ENCODE measurements at regions not wholly inside any gene's neighbourhood (a gene's known extent, or its start where the extent isn't known, plus 50 kb on each side); places are given as distances from the start of the nearest gene placed in this dataset.

DNA sequence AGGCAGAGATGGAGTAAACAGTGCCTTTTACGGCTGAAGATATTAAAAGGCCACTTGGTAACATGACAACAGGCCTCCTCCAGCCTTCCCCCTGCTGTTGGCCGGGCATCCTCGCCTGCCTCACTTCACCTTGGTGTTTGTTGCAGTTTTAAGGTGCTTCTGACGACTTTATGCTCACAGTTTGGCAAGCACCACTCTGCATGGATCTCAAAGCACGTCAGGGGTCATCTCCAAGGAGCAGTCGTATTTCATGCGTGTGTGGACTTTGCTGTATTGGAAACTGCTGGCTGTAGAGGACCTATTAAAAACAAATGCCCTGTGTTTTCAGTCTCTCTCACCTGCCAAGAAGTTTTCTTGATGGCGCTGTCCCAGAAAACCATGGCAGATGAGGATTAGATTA lies 483.1 kb downstream of the RPS24 start:
- no peak for DNase-seq (ENCODE audit: low spot score)

DNA sequence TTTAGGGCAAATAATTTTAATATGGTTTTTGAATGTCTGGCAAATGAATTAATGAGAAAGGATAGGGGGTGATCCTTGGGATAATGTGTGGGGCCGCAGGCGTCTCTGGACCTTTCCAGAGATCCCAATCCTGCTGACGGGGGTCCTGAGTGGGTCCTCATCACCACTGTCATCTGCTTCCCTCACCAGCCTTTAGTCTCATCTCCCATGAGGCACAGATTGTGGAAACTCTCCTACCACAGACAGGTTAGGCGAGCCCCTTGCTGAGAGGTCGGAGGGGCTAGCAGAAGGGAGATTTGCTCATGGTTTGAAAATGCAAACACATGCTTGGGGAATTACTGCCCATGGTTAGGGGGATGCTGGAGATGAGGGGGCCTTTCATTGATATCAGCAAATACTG lies 484.6 kb downstream of the RPS24 start:
- no peak for DNase-seq (ENCODE audit: low spot score)

DNA sequence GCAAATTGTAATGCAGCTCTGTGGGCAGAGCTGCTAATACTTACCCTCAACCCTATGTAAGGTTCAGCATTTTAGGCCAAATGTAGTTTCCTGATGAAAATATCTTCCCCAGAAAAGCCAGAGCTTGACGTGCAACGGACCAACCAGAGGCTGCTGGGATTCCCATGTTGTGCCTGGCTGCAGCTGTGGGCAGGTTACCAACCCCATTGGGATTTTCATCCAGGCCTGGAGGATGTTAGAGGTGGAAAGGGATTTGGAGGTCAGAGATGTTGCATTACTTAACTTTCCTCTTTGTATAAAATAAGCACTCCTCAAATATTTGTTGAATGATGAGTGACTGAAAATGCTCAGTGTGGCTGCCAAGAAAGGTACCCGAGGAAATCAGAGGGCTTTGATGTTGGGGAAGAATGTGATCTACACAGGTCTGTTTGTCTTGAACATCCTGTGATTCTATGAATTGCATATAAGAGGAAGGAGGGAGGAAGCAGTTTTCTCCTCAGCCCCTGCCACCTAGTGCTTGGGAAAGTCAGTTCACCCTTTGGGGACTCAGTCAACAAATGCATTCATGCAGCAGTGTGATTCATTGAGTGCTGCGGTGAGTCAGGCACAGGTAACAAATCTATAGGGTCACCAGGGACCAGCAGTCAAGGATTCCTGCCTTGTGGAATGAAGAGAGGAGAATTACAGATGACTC lies 487.2 kb downstream of the RPS24 start:
- DNase-seq (ENCODE audit: low spot score), result peak; percentile 58

DNA sequence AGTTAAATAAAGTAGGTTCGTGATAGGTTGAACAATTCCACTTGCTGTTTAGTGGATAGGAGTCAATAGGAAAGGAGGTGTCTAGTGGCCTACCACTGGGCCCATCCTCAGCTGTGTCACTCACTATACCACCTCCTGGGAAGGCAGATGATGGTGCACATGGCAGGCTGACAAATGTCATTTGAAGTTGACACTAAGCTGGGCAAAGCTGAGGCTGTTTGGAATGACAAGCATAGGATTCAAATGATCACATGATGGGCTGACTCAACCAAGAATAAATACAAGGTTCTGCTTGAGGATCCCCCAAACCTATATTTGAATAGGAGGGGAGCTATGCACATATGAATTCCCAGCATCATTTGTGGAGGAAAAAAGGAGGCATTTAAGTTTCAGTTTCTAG lies 489.8 kb downstream of the RPS24 start:
- DNase-seq (ENCODE audit: low spot score), result no peak

DNA sequence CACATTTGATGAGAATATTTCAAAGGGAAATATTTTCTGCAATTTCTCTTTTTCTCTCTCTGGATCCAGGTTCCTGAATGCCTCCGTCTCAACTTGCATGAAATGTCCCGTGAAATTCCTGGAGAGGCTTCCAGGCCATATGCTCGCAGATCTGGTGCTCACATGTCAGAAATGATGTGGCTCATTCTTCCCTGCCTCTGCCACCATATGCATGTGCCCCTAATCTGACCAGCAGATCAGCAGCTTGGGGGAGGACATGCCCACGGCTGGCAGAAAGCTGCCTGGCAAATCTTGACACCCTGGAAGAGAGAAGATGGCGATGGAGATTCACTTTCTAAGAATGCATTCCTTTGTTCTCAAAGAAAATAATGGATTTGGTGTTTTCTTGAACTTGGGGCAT lies 490.7 kb downstream of the RPS24 start:
- DNase-seq (ENCODE audit: low spot score), result no peak

- DNase-seq (ENCODE audit: low spot score), result no peak
Measured at GRCh38 chr10:78524941-78525340, 491.3 kb downstream of the RPS24 start.

DNA sequence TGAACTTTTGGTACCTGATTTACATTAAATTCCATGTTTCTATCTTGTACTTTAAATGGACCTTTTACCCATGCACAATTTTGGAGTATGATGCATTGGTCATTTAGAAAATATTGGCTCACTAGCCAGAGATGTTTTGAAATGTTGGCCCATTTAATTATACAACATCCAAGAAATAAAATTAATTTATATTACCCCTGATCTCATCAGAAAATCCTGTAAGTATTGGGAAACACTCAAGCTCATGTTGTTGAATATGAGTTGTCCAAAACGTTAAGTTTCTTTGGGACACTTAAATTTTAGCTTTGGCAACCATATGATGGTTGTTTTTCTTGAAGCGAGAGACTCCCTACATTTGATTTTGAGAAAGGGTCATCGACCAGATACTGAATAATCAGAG lies 492.7 kb downstream of the RPS24 start:
- DNase-seq (ENCODE audit: low spot score), result no peak

GRCh38 chr10:78527296-78527695 lies 493.6 kb downstream of the RPS24 start:
- DNase-seq (ENCODE audit: low spot score), result no peak

GRCh38 chr10:78528749-78529204 lies 495.1 kb downstream of the RPS24 start:
- DNase-seq (ENCODE audit: low spot score), result no peak

DNA sequence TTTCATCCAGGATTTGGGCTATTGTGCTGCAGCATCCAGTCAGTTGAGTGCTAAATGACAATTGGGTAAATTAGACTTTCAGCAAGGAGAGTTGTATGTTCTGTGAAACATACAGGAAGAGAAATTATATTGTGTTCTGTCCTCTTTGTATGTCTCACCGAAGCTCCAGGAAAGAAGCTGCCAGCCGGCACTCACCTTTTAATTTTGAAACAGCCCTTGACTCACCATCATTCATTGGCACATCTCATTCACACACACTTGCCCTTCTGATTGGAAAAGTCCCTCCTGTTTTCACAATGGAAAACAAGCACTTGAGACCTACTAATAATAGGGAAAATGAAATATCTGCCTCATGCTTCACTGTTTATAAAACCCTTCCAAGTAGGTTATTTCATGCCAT lies 495.6 kb downstream of the RPS24 start:
- DNase-seq (ENCODE audit: low spot score), result no peak

DNA sequence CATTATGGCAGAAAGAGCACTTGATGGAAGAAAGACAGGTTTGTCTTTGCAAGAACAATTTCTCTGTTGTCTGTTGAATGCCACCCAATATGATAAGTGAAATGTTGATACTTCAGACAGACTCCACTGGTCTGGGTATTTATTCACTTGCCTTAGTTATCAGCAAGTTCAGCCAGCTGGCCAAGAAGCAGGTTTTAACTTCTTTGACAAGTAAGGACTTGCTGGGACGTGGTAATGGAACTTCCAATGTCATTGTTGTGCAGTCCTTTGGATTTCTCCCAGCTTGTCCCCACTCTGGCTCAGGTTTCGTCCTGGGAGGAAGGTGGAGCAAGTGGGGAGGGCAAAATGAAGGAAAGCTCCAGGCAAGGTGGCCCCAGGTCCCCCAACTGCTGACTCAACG lies 497.4 kb downstream of the RPS24 start:
- no peak for DNase-seq (ENCODE audit: low spot score)

DNA sequence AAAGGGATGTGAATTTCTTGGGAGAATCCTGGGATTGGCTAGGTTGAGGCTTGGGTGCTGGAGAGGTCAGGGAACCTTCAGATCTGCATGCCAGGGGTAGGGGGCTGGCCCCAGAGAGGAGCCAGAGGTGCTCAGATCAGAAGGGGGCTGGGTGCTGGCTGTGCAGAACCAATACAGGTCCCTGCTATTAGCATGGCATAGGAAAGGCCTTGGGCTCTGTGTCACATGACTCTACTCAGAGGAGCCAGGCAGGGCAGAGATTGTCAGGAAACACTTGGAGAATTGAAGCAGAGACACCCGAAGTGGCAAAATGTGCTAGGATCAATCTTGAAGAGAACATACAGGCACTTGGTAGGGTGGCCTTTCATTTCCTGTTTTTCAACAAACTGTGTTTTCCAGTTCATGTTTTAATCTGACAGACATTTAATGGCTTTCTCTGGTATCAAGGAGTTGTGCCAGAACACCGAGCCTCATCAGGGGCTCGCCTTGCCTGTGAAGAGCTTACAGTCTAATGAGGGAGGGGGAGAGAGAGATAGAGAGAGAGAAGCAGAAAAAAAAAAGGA lies 498.9 kb downstream of the RPS24 start:
- no peak for DNase-seq (ENCODE audit: low spot score)

DNA sequence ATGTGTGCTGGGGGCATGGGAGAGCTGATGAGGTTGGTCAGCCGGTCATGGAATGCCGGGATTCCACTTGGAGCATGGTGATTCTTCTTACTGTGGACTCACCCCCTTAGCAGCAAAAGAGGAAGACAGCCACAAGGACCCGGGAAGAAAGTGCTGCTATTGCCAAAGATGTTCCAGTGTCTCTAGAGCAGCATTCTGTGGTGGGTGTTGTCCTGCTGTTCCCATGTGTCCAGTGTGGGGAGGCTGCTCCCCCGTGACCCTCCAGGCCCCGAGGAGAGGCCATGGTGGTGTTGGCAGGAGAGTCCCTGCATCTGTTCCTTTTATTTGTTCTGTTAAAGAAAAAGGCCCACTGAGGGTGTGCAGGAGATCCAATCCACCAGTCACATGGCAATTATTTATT lies 499.4 kb downstream of the RPS24 start:
- no peak for DNase-seq (ENCODE audit: low spot score)

DNA sequence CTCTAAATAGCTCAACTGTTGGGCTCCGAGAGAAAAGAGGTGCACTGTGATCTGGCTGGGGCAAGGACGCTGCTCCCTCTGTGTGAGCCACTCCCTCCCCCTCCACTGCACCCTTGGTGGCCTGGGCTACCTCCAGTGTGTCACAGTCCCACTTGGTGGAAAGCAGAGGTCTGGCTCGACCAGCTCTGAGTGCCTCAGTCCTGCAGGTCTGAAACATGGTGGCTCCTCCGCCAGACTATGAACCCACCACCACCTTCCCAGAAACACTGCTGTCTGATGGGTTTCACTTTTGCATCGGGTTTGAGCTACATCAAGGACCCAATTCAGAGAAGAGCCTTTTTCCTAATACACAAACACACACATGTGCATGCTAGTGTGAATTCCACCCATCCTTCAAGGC lies 500.1 kb downstream of the RPS24 start:
- DNase-seq (ENCODE audit: low spot score), result no peak

DNA sequence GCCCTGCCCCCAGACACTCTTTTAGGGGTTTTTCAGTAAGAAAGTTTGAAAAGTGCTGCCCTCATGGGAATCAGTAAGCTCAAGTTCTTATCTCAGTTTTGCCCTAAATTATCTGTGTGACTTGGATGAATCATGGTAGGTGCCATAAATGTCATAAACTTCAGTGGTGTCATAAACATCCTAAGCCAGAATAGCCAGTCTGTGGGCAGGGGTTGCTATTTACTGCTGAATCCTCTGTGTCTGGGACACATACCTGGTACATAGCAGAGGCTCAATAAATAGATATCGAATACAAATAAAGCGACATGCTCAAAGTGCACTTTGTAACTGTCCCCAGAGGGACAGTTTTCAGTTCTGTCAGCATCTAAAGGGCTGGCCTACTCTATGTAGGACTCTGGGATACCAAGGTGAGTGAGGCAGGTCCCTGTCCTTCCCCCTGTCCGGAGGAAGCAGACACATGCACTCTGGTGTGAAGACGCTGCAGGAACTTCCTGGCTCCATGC lies 502.1 kb downstream of the RPS24 start:
- no peak for DNase-seq (ENCODE audit: low spot score)

DNA sequence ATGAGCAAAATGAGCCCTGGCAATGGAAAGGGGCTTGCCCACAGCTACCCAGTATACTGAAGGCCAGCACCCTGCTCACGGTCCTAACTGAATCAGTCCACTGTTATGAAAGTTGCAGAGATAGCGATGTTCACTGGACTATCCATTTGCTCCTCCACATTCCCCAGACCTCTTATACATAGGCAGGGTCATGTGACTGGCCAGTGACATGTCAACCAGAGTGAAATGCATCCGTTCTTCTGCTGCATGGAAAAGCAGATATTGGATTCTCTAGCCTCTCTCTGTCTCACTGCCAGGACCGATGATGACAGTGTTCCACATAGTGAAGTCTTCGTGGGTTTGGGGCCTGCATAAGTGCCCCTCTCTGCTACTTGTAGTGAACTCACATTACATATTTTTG lies 503.4 kb downstream of the RPS24 start:
- DNase-seq (ENCODE audit: low spot score), result no peak

DNA sequence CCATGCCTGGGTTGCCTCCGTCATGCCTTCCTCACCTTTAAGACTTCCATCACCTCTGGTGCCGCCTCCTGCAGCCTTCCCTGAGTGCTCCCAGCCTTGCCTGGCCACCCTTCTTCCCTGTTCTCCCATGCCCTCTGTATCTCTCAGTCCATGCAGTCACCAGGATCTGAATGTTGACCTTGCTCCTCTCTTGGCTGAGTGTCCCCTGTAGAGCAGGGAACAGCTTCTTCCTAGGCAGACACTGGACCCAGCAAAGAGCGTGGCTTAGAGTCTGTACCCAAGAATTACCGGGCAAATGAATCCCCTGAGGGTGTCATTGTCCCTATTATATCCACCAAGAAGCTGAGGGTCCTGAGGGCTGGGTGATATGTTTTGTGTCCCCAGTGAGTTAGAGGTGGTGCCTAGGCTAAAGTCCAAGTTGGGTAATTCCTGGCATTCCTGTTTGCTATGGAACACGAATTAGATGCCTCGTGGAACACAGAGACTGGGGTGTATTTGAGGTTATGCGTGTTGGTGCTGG lies 505.6 kb downstream of the RPS24 start:
- no peak for DNase-seq (ENCODE audit: low spot score)

GRCh38 chr10:78540355-78541076 lies 506.9 kb downstream of the RPS24 start:
- no peak for DNase-seq (ENCODE audit: low spot score)

DNA sequence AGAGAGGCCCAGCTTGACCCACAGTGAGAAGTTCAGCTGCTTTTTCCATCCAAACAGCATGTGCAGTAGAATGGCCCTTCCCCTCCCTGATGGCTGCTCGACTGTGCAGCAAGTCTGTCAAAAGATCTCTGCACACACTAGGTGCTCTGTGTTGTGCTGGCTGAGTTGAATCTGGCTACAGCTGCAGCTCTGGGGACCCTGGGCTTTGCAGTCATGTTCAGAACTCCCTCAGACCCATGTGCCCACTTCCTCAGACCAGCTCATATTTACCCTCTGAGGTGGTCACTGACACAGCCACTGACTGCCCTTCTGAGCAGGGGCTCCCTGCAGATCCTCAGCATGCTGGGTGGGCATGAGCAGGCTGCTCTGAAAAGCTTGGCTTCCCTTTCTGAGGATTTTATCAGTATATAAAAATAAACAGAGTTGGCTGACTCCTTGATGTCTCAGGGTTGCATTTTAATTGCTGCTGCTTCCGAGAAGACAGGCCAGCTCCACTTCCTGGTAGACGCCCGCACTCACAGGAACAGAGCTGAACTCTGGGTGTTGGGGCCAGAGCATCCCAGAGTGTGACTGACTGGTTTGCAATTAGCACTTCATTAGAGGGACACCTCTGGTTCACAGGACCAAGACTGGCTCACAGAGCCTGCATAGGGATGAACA lies 507.9 kb downstream of the RPS24 start:
- DNase-seq (ENCODE audit: low spot score), result no peak

GRCh38 chr10:78542141-78542489 lies 508.5 kb downstream of the RPS24 start:
- no peak for DNase-seq (ENCODE audit: low spot score)

- DNase-seq (ENCODE audit: low spot score), result no peak
Measured at GRCh38 chr10:78542521-78542920, 508.9 kb downstream of the RPS24 start.

DNA sequence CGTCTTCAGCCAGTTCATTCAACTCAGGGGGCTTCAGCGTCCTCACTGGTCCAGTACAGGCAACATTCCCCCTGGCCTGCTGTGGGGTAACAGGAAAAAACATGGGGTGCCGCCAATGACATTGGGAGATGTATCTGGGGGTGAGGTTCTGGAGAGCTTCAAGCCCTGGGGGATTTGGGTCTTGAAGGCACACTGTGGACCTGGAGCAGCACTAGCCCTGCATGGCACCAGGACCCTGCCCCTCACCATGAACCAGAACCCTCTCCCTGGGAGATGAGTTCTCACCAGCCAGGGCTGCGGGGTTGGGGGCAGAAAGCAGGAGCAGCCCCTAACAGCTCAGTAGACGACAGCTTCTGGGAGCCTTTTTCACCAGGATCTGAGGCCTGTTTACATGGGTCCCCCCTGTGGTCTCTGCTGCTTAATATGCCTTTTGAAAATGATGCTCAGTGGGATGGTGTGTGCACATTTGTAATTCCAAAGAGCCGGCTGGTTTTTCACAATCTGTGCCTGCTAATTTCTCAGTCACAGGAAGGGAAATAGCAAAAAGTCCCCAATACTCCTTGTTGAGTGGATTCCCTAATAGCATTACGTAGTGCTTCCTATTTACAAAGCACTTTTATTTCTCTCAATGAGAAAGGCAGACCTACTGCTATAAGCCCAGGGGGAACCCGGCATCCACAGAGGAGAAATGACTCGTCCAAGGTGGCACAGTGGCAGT lies 509.5 kb downstream of the RPS24 start:
- no peak for DNase-seq (ENCODE audit: low spot score)

Data from RKO (cell line).